ENCODE measurements at regions not wholly inside any gene's neighbourhood (a gene's known extent, or its start where the extent isn't known, plus 50 kb on each side); places are given as distances from the start of the nearest gene placed in this dataset.
"Not testable (repeated sequence)": the region's sequence is repeated elsewhere in the genome, so short reads cannot be mapped to it uniquely, and the experiment has no call there.

- H3K9ac ChIP-seq (ENCODE audit: low read length in 5 of 5); H3K27me3 ChIP-seq (ENCODE audit: control insufficient read depth in 5 of 5, insufficient read depth in 4 of 5, low read length in 5 of 5); H3K36me3 ChIP-seq (ENCODE audit: control insufficient read depth in 5 of 5, insufficient read depth in 5 of 5, low read length in 5 of 5); H3K27ac ChIP-seq (ENCODE audit: low read depth, low read length); H3K9me3 ChIP-seq (ENCODE audit: control insufficient read depth in 5 of 5, low read length in 5 of 5); H3K4me3 ChIP-seq (ENCODE audit: low read depth in 1 of 5, low read length in 5 of 5); H3K4me1 ChIP-seq (ENCODE audit: control insufficient read depth in 5 of 5, insufficient read depth in 5 of 5, low read length in 5 of 5): not testable (repeated sequence)
These were observed 1718.0 kb downstream of the SPATA31A7 start for GRCh38 chr9:62907866-62908265.

- H3K36me3 ChIP-seq (ENCODE audit: control insufficient read depth in 5 of 5, insufficient read depth in 5 of 5, low read length in 5 of 5); H3K9ac ChIP-seq (ENCODE audit: low read length in 5 of 5); H3K4me1 ChIP-seq (ENCODE audit: control insufficient read depth in 5 of 5, insufficient read depth in 5 of 5, low read length in 5 of 5); H3K27ac ChIP-seq (ENCODE audit: low read depth, low read length); H3K27me3 ChIP-seq (ENCODE audit: control insufficient read depth in 5 of 5, insufficient read depth in 4 of 5, low read length in 5 of 5); H3K9me3 ChIP-seq (ENCODE audit: control insufficient read depth in 5 of 5, low read length in 5 of 5); H3K4me3 ChIP-seq (ENCODE audit: low read depth in 1 of 5, low read length in 5 of 5): not testable (repeated sequence)
These were observed 1718.4 kb downstream of the SPATA31A7 start for GRCh38 chr9:62908271-62908670.

GRCh38 chr9:62909447-62909846 is 1719.6 kb downstream of the SPATA31A7 start:
- not testable (repeated sequence) for H3K27me3 ChIP-seq (ENCODE audit: control insufficient read depth in 5 of 5, insufficient read depth in 4 of 5, low read length in 5 of 5); H3K9me3 ChIP-seq (ENCODE audit: control insufficient read depth in 5 of 5, low read length in 5 of 5); H3K4me3 ChIP-seq (ENCODE audit: low read depth in 1 of 5, low read length in 5 of 5); H3K4me1 ChIP-seq (ENCODE audit: control insufficient read depth in 5 of 5, insufficient read depth in 5 of 5, low read length in 5 of 5); H3K9ac ChIP-seq (ENCODE audit: low read length in 5 of 5); H3K36me3 ChIP-seq (ENCODE audit: control insufficient read depth in 5 of 5, insufficient read depth in 5 of 5, low read length in 5 of 5); H3K27ac ChIP-seq (ENCODE audit: low read depth, low read length)

GRCh38 chr9:62912278-62912677 is 1722.4 kb downstream of the SPATA31A7 start:
- not testable (repeated sequence) for H3K9ac ChIP-seq (ENCODE audit: low read length in 5 of 5); H3K9me3 ChIP-seq (ENCODE audit: control insufficient read depth in 5 of 5, low read length in 5 of 5); H3K27ac ChIP-seq (ENCODE audit: low read depth, low read length); H3K36me3 ChIP-seq (ENCODE audit: control insufficient read depth in 5 of 5, insufficient read depth in 5 of 5, low read length in 5 of 5); H3K27me3 ChIP-seq (ENCODE audit: control insufficient read depth in 5 of 5, insufficient read depth in 4 of 5, low read length in 5 of 5); H3K4me1 ChIP-seq (ENCODE audit: control insufficient read depth in 5 of 5, insufficient read depth in 5 of 5, low read length in 5 of 5); H3K4me3 ChIP-seq (ENCODE audit: low read depth in 1 of 5, low read length in 5 of 5)

- not testable (repeated sequence) for H3K27me3 ChIP-seq (ENCODE audit: control insufficient read depth in 5 of 5, insufficient read depth in 4 of 5, low read length in 5 of 5); H3K4me1 ChIP-seq (ENCODE audit: control insufficient read depth in 5 of 5, insufficient read depth in 5 of 5, low read length in 5 of 5); H3K9ac ChIP-seq (ENCODE audit: low read length in 5 of 5); H3K36me3 ChIP-seq (ENCODE audit: control insufficient read depth in 5 of 5, insufficient read depth in 5 of 5, low read length in 5 of 5); H3K27ac ChIP-seq (ENCODE audit: low read depth, low read length); H3K9me3 ChIP-seq (ENCODE audit: control insufficient read depth in 5 of 5, low read length in 5 of 5); H3K4me3 ChIP-seq (ENCODE audit: low read depth in 1 of 5, low read length in 5 of 5)
These were observed 1725.3 kb downstream of the SPATA31A7 start for GRCh38 chr9:62915168-62915567.

- H3K27me3 ChIP-seq (ENCODE audit: control insufficient read depth in 5 of 5, insufficient read depth in 4 of 5, low read length in 5 of 5); H3K4me3 ChIP-seq (ENCODE audit: low read depth in 1 of 5, low read length in 5 of 5); H3K4me1 ChIP-seq (ENCODE audit: control insufficient read depth in 5 of 5, insufficient read depth in 5 of 5, low read length in 5 of 5); H3K27ac ChIP-seq (ENCODE audit: low read depth, low read length); H3K36me3 ChIP-seq (ENCODE audit: control insufficient read depth in 5 of 5, insufficient read depth in 5 of 5, low read length in 5 of 5); H3K9me3 ChIP-seq (ENCODE audit: control insufficient read depth in 5 of 5, low read length in 5 of 5); H3K9ac ChIP-seq (ENCODE audit: low read length in 5 of 5): not testable (repeated sequence)
These were observed 1725.8 kb downstream of the SPATA31A7 start for GRCh38 chr9:62915661-62916060.

GRCh38 chr9:62918648-62919385 is 1729.0 kb downstream of the SPATA31A7 start:
- not testable (repeated sequence) for H3K27me3 ChIP-seq (ENCODE audit: control insufficient read depth in 5 of 5, insufficient read depth in 4 of 5, low read length in 5 of 5); H3K9me3 ChIP-seq (ENCODE audit: control insufficient read depth in 5 of 5, low read length in 5 of 5); H3K36me3 ChIP-seq (ENCODE audit: control insufficient read depth in 5 of 5, insufficient read depth in 5 of 5, low read length in 5 of 5); H3K27ac ChIP-seq (ENCODE audit: low read depth, low read length); H3K4me1 ChIP-seq (ENCODE audit: control insufficient read depth in 5 of 5, insufficient read depth in 5 of 5, low read length in 5 of 5); H3K4me3 ChIP-seq (ENCODE audit: low read depth in 1 of 5, low read length in 5 of 5); H3K9ac ChIP-seq (ENCODE audit: low read length in 5 of 5)

GRCh38 chr9:62931484-62931883 is 1741.6 kb downstream of the SPATA31A7 start:
- not testable (repeated sequence) for H3K36me3 ChIP-seq (ENCODE audit: control insufficient read depth in 5 of 5, insufficient read depth in 5 of 5, low read length in 5 of 5); H3K9ac ChIP-seq (ENCODE audit: low read length in 5 of 5); H3K27ac ChIP-seq (ENCODE audit: low read depth, low read length); H3K4me1 ChIP-seq (ENCODE audit: control insufficient read depth in 5 of 5, insufficient read depth in 5 of 5, low read length in 5 of 5); H3K4me3 ChIP-seq (ENCODE audit: low read depth in 1 of 5, low read length in 5 of 5); H3K9me3 ChIP-seq (ENCODE audit: control insufficient read depth in 5 of 5, low read length in 5 of 5); H3K27me3 ChIP-seq (ENCODE audit: control insufficient read depth in 5 of 5, insufficient read depth in 4 of 5, low read length in 5 of 5)

- H3K4me3 ChIP-seq (ENCODE audit: low read depth in 1 of 5, low read length in 5 of 5); H3K9ac ChIP-seq (ENCODE audit: low read length in 5 of 5); H3K4me1 ChIP-seq (ENCODE audit: control insufficient read depth in 5 of 5, insufficient read depth in 5 of 5, low read length in 5 of 5); H3K9me3 ChIP-seq (ENCODE audit: control insufficient read depth in 5 of 5, low read length in 5 of 5); H3K36me3 ChIP-seq (ENCODE audit: control insufficient read depth in 5 of 5, insufficient read depth in 5 of 5, low read length in 5 of 5); H3K27me3 ChIP-seq (ENCODE audit: control insufficient read depth in 5 of 5, insufficient read depth in 4 of 5, low read length in 5 of 5); H3K27ac ChIP-seq (ENCODE audit: low read depth, low read length): not testable (repeated sequence)
These were observed 1763.0 kb downstream of the SPATA31A7 start for GRCh38 chr9:62952840-62953239.
